ENCODE measurements at regions not wholly inside any gene's neighbourhood (a gene's known extent, or its start where the extent isn't known, plus 50 kb on each side); places are given as distances from the start of the nearest gene placed in this dataset.

- TF ChIP-seq EZH2 (IDR thresholded peaks at IDR 0.05; ENCODE audit: low read length, missing control alignments): no peak
- no peak for TF ChIP-seq CTCF (conservative IDR thresholded peaks at IDR 0.05 in 1 of 2, IDR thresholded peaks at IDR 0.05 in 1 of 2; ENCODE audit: low read depth in 1 of 2, low read length in 2 of 2)
These were observed 268.1 kb downstream of the MFSD1 start for GRCh38 chr3:159069866-159070425.
